H9 (cell line): ENCODE measurements at regions not wholly inside any gene's neighbourhood (a gene's known extent, or its start where the extent isn't known, plus 50 kb on each side); places are given as distances from the start of the nearest gene placed in this dataset.

ENCODE experiments used
- DNase-seq: peaks from one replicate; pipeline ENCODE4 v3.0.0-alpha.2; 2017
- H2AFZ ChIP-seq: one replicate; pipeline ENCODE4 v1.6.1; 2013; ENCODE audit warnings: mild to moderate bottlenecking, low read length, control low read depth, moderate library complexity
- H2AK5ac ChIP-seq: 2 replicates; pipeline ENCODE4 v1.6.1; 2013; ENCODE audit warnings: low read length, control low read depth, mixed read lengths; ENCODE audit not compliant: insufficient read length
- H2BK120ac ChIP-seq: one replicate; pipeline ENCODE4 v1.6.1; 2013; ENCODE audit warnings: low read depth, mild to moderate bottlenecking, low read length, control low read depth, inconsistent platforms; ENCODE audit not compliant: poor library complexity, severe bottlenecking
- H2BK12ac ChIP-seq: 2 replicates; pipeline ENCODE4 v1.6.1; 2013; ENCODE audit warnings: low read length, control low read depth, mixed read lengths, low read depth; ENCODE audit not compliant: insufficient read length
- H2BK15ac ChIP-seq: 2 replicates; pipeline ENCODE4 v1.6.1; 2013; ENCODE audit warnings: low read depth, low read length, control low read depth
- H2BK20ac ChIP-seq: one replicate; pipeline ENCODE4 v1.6.1; 2013; ENCODE audit warnings: low read depth, mild to moderate bottlenecking, low read length, control low read depth, inconsistent platforms; ENCODE audit not compliant: poor library complexity, severe bottlenecking
- H2BK5ac ChIP-seq: 2 replicates; pipeline ENCODE4 v1.6.1; 2013; ENCODE audit warnings: low read length, control low read depth, mixed read lengths; ENCODE audit not compliant: insufficient read length
- H3K14ac ChIP-seq: 2 replicates; pipeline ENCODE4 v1.6.1; 2013; ENCODE audit warnings: low read length, control low read depth; ENCODE audit not compliant: insufficient read depth
- H3K18ac ChIP-seq: 2 replicates; pipeline ENCODE4 v1.6.1; 2013; ENCODE audit warnings: low read depth, mild to moderate bottlenecking, mixed read lengths, low read length, control low read depth; ENCODE audit not compliant: insufficient read length
- H3K23ac ChIP-seq: 2 replicates; pipeline ENCODE4 v1.6.1; 2013; ENCODE audit warnings: low read length, control low read depth, mixed read lengths, low read depth; ENCODE audit not compliant: insufficient read length
- H3K23me2 ChIP-seq: 2 replicates; pipeline ENCODE4 v1.6.1; 2013; ENCODE audit warnings: low read depth, mild to moderate bottlenecking, mixed read lengths, low read length, control low read depth; ENCODE audit not compliant: insufficient read length, poor library complexity, severe bottlenecking
- H3K27ac ChIP-seq: 2 replicates; pipeline ENCODE4 v1.5.1; 2013; ENCODE audit warnings: low read length, control low read depth, mixed read lengths, low read depth; ENCODE audit not compliant: insufficient read length
- H3K27me3 ChIP-seq: 2 replicates; pipeline ENCODE4 v1.6.1; 2013; ENCODE audit warnings: low read length, control low read depth, inconsistent platforms; ENCODE audit not compliant: insufficient read depth
- H3K4ac ChIP-seq: 2 replicates; pipeline ENCODE4 v1.6.1; 2013; ENCODE audit warnings: low read depth, mild to moderate bottlenecking, control low read depth, inconsistent platforms, low read length, moderate library complexity
- H3K4me1 ChIP-seq: 2 replicates; pipeline ENCODE4 v1.6.1; 2013; ENCODE audit warnings: low read length, control low read depth, inconsistent platforms; ENCODE audit not compliant: insufficient read depth
- H3K4me2 ChIP-seq: 2 replicates; pipeline ENCODE4 v1.6.1; 2013; ENCODE audit warnings: low read length, control low read depth, mixed read lengths; ENCODE audit not compliant: insufficient read length, insufficient read depth
- H3K56ac ChIP-seq: 2 replicates; pipeline ENCODE4 v1.6.1; 2013; ENCODE audit warnings: low read depth, mild to moderate bottlenecking, mixed read lengths, low read length, control low read depth; ENCODE audit not compliant: insufficient read length
- H3K79me1 ChIP-seq: 2 replicates; pipeline ENCODE4 v1.6.1; 2013; ENCODE audit warnings: low read depth, mild to moderate bottlenecking, moderate library complexity, low read length, control low read depth, inconsistent platforms; ENCODE audit not compliant: insufficient read depth, poor library complexity, severe bottlenecking
- H3K79me2 ChIP-seq: 2 replicates; pipeline ENCODE4 v1.6.1; 2013; ENCODE audit warnings: low read length, control low read depth, inconsistent platforms; ENCODE audit not compliant: insufficient read depth
- H3K9ac ChIP-seq: 2 replicates; pipeline ENCODE4 v1.6.1; 2013; ENCODE audit warnings: low read length, control low read depth, mixed read lengths; ENCODE audit not compliant: insufficient read length; ENCODE audit errors: extremely low read depth
- H3K9me3 ChIP-seq: one replicate; pipeline ENCODE4 v1.6.1; 2013; ENCODE audit warnings: low read depth, low read length, inconsistent platforms; ENCODE audit not compliant: control insufficient read depth
- H3T11ph ChIP-seq: one replicate; pipeline ENCODE4 v1.6.1; 2013; ENCODE audit warnings: mild to moderate bottlenecking, low read length, control low read depth, inconsistent platforms
- H4K20me1 ChIP-seq: one replicate; pipeline ENCODE4 v1.6.1; 2013; ENCODE audit not compliant: control insufficient read depth, insufficient read length, insufficient read depth
- H4K5ac ChIP-seq: 2 replicates; pipeline ENCODE4 v1.6.1; 2013; ENCODE audit warnings: low read depth, mild to moderate bottlenecking, mixed read lengths, low read length, control low read depth; ENCODE audit not compliant: insufficient read length
- H4K8ac ChIP-seq: replicated peaks from 2 replicates; pipeline ENCODE4 v1.6.1; 2013; ENCODE audit warnings: low read length, control low read depth, mixed read lengths, low read depth; ENCODE audit not compliant: insufficient read length
- H4K91ac ChIP-seq: 2 replicates; pipeline ENCODE4 v1.6.1; 2013; ENCODE audit warnings: low read depth, mild to moderate bottlenecking, moderate library complexity, mixed read lengths, low read length, control low read depth; ENCODE audit not compliant: insufficient read length
- H3K27ac Mint-ChIP-seq, 3 experiments: 2 replicates in 2 of 3; 3 replicates in 1 of 3; pipeline ENCODE4 v1.8.0; 2020 to 2021; ENCODE audit warnings: mixed read lengths in 3 of 3, mild to moderate bottlenecking in 1 of 3, moderate library complexity in 1 of 3
- H3K27me3 Mint-ChIP-seq: 2 replicates; pipeline ENCODE4 v1.8.0; 2021; ENCODE audit warnings: low read depth, mild to moderate bottlenecking, moderate library complexity, mixed read lengths
- H3K36me3 Mint-ChIP-seq, 3 experiments: 2 replicates in 2 of 3; 3 replicates in 1 of 3; pipeline ENCODE4 v1.8.0; 2020 to 2021; ENCODE audit warnings: low read depth in 3 of 3, mixed read lengths in 3 of 3; ENCODE audit not compliant: insufficient read depth in 1 of 3
- H3K4me1 Mint-ChIP-seq, 2 experiments: 2 replicates each; pipeline ENCODE4 v1.8.0; 2020; ENCODE audit warnings: mixed read lengths in 2 of 2
- H3K4me3 Mint-ChIP-seq, 2 experiments: 2 replicates in 1 of 2; 3 replicates in 1 of 2; pipeline ENCODE4 v1.8.0; 2020 to 2021; ENCODE audit warnings: mild to moderate bottlenecking in 2 of 2, mixed read lengths in 2 of 2, moderate library complexity in 1 of 2
- H3K9me3 Mint-ChIP-seq, 2 experiments: 2 replicates in 1 of 2; 3 replicates in 1 of 2; pipeline ENCODE4 v1.8.0; 2020; ENCODE audit warnings: mild to moderate bottlenecking in 2 of 2, mixed read lengths in 2 of 2, moderate library complexity in 1 of 2
- WGBS: extraction: QIAGEN DNeasy Blood & Tissue Kit; methylation state at CpG from one replicate; pipeline ENCODE4 v1.1.7; 2013; ENCODE audit warnings: missing lambda C conversion rate, low lambda C conversion rate, mixed read lengths; ENCODE audit not compliant: insufficient read length; ENCODE audit errors: extremely low coverage; 5-methylcytosine and 5-hydroxymethylcytosine counted together
- TF ChIP-seq, protein P1 (sequence below): fragments of 200-600 bp; sonication (generic); conservative IDR thresholded peaks from 3 replicates; pipeline ENCODE4 v1.8.0; 2021; ENCODE audit warnings: antibody characterized with exemption, mild to moderate bottlenecking

DNA sequence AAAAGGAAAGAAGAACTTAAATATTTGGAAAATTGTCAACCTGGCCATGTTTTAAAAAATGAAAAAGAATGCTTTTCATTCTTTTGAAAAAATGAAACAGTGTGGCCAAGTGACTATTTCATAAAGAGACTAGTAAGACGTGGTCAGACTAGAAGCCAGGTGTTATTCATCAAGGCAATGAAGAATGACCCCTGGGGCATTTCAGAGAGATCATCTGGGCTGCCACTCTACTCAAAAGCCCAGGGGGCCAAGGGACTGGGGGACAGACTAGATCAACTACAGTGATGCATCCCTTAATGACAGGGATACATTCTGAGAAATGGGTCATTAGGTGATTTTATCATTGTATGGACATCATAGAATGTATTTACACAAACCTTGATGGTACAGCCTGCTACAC lies 199.4 kb downstream of the STK31 start:
- no peak for DNase-seq
- Histone ChIP-seq H2AK5ac (no peak overlapping the region), H3K79me1 (no peaks in the 10 kb centered on the region), H3K27ac (no peak overlapping the region), H2BK120ac (no peak overlapping the region), H2BK15ac (no peak overlapping the region), H2BK12ac (no peak overlapping the region), H2AFZ (no peak overlapping the region), H3K9me3 (no peaks in the 10 kb centered on the region), H3K56ac (no peak overlapping the region), H4K5ac (no peak overlapping the region), H3K4me1 (no peaks in the 10 kb centered on the region), H4K8ac (no peak overlapping the region), H3K18ac (no peak overlapping the region), H3K27me3 (no peaks in the 10 kb centered on the region), H3K4me2 (no peak overlapping the region), H3K79me2 (no peaks in the 10 kb centered on the region), H4K91ac (no peak overlapping the region), H2BK5ac (no peak overlapping the region), H3K14ac (no peak overlapping the region), H3K4ac (no peak overlapping the region), H3K23ac (no peak overlapping the region), H2BK20ac (no peak overlapping the region), H4K20me1 (no peaks in the 10 kb centered on the region), H3K9ac (no peak overlapping the region), H3K23me2 (no peaks in the 10 kb centered on the region), H3T11ph (no peak overlapping the region)
- H3K27me3 Mint-ChIP-seq: no peaks in the 10 kb centered on the region
- TF ChIP-seq, protein P1, sequence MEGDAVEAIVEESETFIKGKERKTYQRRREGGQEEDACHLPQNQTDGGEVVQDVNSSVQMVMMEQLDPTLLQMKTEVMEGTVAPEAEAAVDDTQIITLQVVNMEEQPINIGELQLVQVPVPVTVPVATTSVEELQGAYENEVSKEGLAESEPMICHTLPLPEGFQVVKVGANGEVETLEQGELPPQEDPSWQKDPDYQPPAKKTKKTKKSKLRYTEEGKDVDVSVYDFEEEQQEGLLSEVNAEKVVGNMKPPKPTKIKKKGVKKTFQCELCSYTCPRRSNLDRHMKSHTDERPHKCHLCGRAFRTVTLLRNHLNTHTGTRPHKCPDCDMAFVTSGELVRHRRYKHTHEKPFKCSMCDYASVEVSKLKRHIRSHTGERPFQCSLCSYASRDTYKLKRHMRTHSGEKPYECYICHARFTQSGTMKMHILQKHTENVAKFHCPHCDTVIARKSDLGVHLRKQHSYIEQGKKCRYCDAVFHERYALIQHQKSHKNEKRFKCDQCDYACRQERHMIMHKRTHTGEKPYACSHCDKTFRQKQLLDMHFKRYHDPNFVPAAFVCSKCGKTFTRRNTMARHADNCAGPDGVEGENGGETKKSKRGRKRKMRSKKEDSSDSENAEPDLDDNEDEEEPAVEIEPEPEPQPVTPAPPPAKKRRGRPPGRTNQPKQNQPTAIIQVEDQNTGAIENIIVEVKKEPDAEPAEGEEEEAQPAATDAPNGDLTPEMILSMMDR: no peak
- no peak overlapping the region for H3K4me3 Mint-ChIP-seq
- H3K4me1 Mint-ChIP-seq: no peaks in the 10 kb centered on the region
- no peak overlapping the region for H3K27ac Mint-ChIP-seq
- peaks cover 3 to 10% (median 3%) of the 10 kb centered on the region in 3 experiments; a peak in 3 of 7 replicates for H3K36me3 Mint-ChIP-seq
- H3K9me3 Mint-ChIP-seq: peaks cover 0 to 2% of the 10 kb centered on the region in 2 experiments; a peak in 1 of 5 replicates
- no CpG with 5 or more reads among the region's 1 CpG for WGBS
